Astrocyte (in vitro differentiated cells and primary cell): ENCODE measurements at regions not wholly inside any gene's neighbourhood (a gene's known extent, or its start where the extent isn't known, plus 50 kb on each side); places are given as distances from the start of the nearest gene placed in this dataset.

Source experiments
- CTCF ChIP-seq: IDR thresholded peaks from 2 replicates; pipeline ENCODE4 v1.5.1; 2011; ENCODE audit warnings: low read depth, mild to moderate bottlenecking, inconsistent platforms, low read length, moderate library complexity; ENCODE audit not compliant: insufficient read depth
- EZH2 ChIP-seq: IDR thresholded peaks from 2 replicates; pipeline ENCODE4 v1.6.1; 2012; ENCODE audit warnings: mild to moderate bottlenecking, low read length, inconsistent platforms; ENCODE audit not compliant: insufficient read depth

- TF ChIP-seq CTCF (no peak), EZH2 (no peak)
These were observed 624.5 kb downstream of the RBFOX1 start for GRCh38 chr16:7957151-7957550.
